HepG2 (cell line): ENCODE measurements at regions not wholly inside any gene's neighbourhood (a gene's known extent, or its start where the extent isn't known, plus 50 kb on each side); places are given as distances from the start of the nearest gene placed in this dataset.

ENCODE experiments used
- ATAC-seq: fragments of 200-7000 bp; cut with Tn5 transposase; 3 replicates; pipeline ENCODE4 v1.9.1; 2020; ENCODE audit warnings: mild to moderate bottlenecking, moderate library complexity
- BruUV-seq: library from RNA; stranded (reverse); fragments of 400-500 nt; replicated peaks from 2 replicates; lab custom pipeline; 2021; lab: Mats Ljungman, UMichigan
- CTCF ChIA-PET: fragments of 300-600 bp; formaldehyde crosslinking; extraction: SDS; loops from one replicate; lab custom pipeline; 2021; ENCODE audit warnings: low total read pairs, inconsistent platforms, low intra/inter-chr PET ratio; lab: Yijun Ruan, JAX
- POLR2A ChIA-PET: fragments of 350-600 bp; sonication (Branson Sonifier 250); formaldehyde crosslinking; loops from one replicate; lab custom pipeline; 2020; ENCODE audit warnings: antibody characterized with exemption, inconsistent platforms; lab: Yijun Ruan, JAX
- DNase-seq: peaks from one replicate; pipeline ENCODE4 v3.0.0-alpha.2; 2015; ENCODE audit warnings: low spot score
- FAIRE-seq: peaks from 3 replicates; lab custom pipeline; 2011; peaks lifted over from hg19 to GRCh38; lab: Jason Lieb, UNC
- H2AFZ ChIP-seq: one replicate; pipeline ENCODE4 v1.6.1; 2011; ENCODE audit warnings: low read length, inconsistent platforms
- H3K27ac ChIP-seq: fragments of 300-600 bp; 3 replicates; pipeline ENCODE4 v1.8.0; 2011; ENCODE audit warnings: mixed run types, mild to moderate bottlenecking, mixed read lengths, low read length, inconsistent platforms; ENCODE audit not compliant: insufficient read depth; ENCODE audit errors: extremely low read length
- H3K27me3 ChIP-seq, 2 experiments: fragments of 200-600 bp in 1 of 2; 2 replicates in 1 of 2; 3 replicates in 1 of 2; pipeline versions ENCODE4 v1.6.0 to v1.8.0; 2011; ENCODE audit warnings: low read length in 2 of 2, mild to moderate bottlenecking in 2 of 2, moderate library complexity in 2 of 2, inconsistent platforms in 1 of 2; ENCODE audit not compliant: insufficient read depth in 2 of 2, control insufficient read depth in 1 of 2
- H3K36me3 ChIP-seq, 2 experiments: fragments of 200-600 bp in 1 of 2; replicated peaks in 1 of 2; 2 replicates in 1 of 2; 3 replicates in 1 of 2; pipeline versions ENCODE4 v1.5.1 to v1.8.0; 2011; ENCODE audit warnings: low read length in 2 of 2, inconsistent platforms in 1 of 2; ENCODE audit not compliant: insufficient read depth in 2 of 2, control insufficient read depth in 1 of 2
- H3K4me1 ChIP-seq: 2 replicates; pipeline ENCODE4 v1.5.1; 2012; ENCODE audit warnings: low read length, inconsistent platforms; ENCODE audit not compliant: insufficient read depth
- H3K4me2 ChIP-seq: 2 replicates; pipeline ENCODE4 v1.6.0; 2011; ENCODE audit warnings: low read depth, low read length, inconsistent platforms
- H3K4me3 ChIP-seq, 3 experiments: fragments of 200-600 bp in 1 of 3; sonication (generic), shearing (Covaris generic) in 1 of 3; replicated peaks in 1 of 3; 2 replicates each; pipeline ENCODE4 v1.5.1; 2011 to 2016; ENCODE audit warnings: low read length in 3 of 3, inconsistent platforms in 2 of 3, low read depth in 2 of 3, mild to moderate bottlenecking in 2 of 3, control low read depth in 1 of 3, mixed read lengths in 1 of 3; ENCODE audit not compliant: insufficient read depth in 1 of 3
- H3K79me2 ChIP-seq: one replicate; pipeline ENCODE4 v1.6.1; 2011; ENCODE audit warnings: low read length, inconsistent platforms; ENCODE audit not compliant: insufficient read depth
- H3K9ac ChIP-seq: 2 replicates; pipeline ENCODE4 v1.6.0; 2011; ENCODE audit warnings: mild to moderate bottlenecking, low read depth, low read length, inconsistent platforms; ENCODE audit not compliant: insufficient read depth
- H3K9me3 ChIP-seq: 2 replicates; pipeline ENCODE4 v1.5.1; 2012; ENCODE audit warnings: mild to moderate bottlenecking, low read length
- H4K20me1 ChIP-seq: 2 replicates; pipeline ENCODE4 v1.6.0; 2011; ENCODE audit warnings: inconsistent platforms, mild to moderate bottlenecking, low read length, moderate library complexity; ENCODE audit not compliant: insufficient read depth
- HNRNPL ChIP-seq: fragments of 200-400 bp; formaldehyde crosslinking; IDR thresholded peaks from 2 replicates; pipeline ENCODE4 v1.6.1; 2017; ENCODE audit warnings: mild to moderate bottlenecking, low read depth, low read length
- IKZF1 ChIP-seq: fragments of 450-650 bp; IDR thresholded peaks from 2 replicates; pipeline ENCODE4 v1.7.1; 2016
- MAFF ChIP-seq: IDR thresholded peaks from 2 replicates; pipeline ENCODE4 v1.6.1; 2011; ENCODE audit warnings: low read depth, low read length, improper control_type of control experiment
- MAFK ChIP-seq, 2 experiments: IDR thresholded peaks in 1 of 2; conservative IDR thresholded peaks in 1 of 2; 2 replicates each; pipeline ENCODE4 v1.6.1; 2011; ENCODE audit warnings: improper control_type of control experiment in 2 of 2, low read length in 2 of 2
- MAZ ChIP-seq, 2 experiments: sonication (generic) in 1 of 2; formaldehyde crosslinking in 1 of 2; IDR thresholded peaks; 2 replicates each; pipeline versions ENCODE4 v1.5.0 to v1.6.1; 2012 to 2020; ENCODE audit warnings: low read depth in 2 of 2, mild to moderate bottlenecking in 2 of 2, borderline replicate concordance in 1 of 2, improper control_type of control experiment in 1 of 2, low read length in 1 of 2, missing genetic modification reagents in 1 of 2, moderate library complexity in 1 of 2
- NFKBIZ ChIP-seq: IDR thresholded peaks from 2 replicates; pipeline ENCODE4 v1.6.1; 2018; ENCODE audit warnings: missing genetic modification reagents, missing compliant biosample characterization
- ZEB1 ChIP-seq: IDR thresholded peaks from 2 replicates; pipeline ENCODE4 v1.6.1; 2012; ENCODE audit warnings: mild to moderate bottlenecking, low read depth, inconsistent platforms; ENCODE audit not compliant: insufficient replicate concordance
- ZNF496 ChIP-seq: sonication (generic); formaldehyde crosslinking; IDR thresholded peaks from 2 replicates; pipeline ENCODE4 v1.8.1; 2023; ENCODE audit warnings: mild to moderate bottlenecking, moderate library complexity, missing genetic modification reagents; ENCODE audit not compliant: insufficient replicate concordance
- ZNF564 ChIP-seq: sonication (generic); formaldehyde crosslinking; IDR thresholded peaks from 2 replicates; pipeline ENCODE4 v1.8.1; 2023; ENCODE audit warnings: mild to moderate bottlenecking, missing genetic modification reagents
- WGBS: methylation state at CpG from one replicate; pipeline ENCODE4 v1.1.6; 2017; ENCODE audit warnings: low lambda C conversion rate; 5-methylcytosine and 5-hydroxymethylcytosine counted together
- in situ Hi-C: cut with HindIII; loops from 2 replicates; pipeline ENCODE4 v1.10.0; 2017; ENCODE audit warnings: low pct_unique_long_range_greater_than_20kb; ENCODE audit not compliant: extremely low pct_ligation_motif_present
- intact Hi-C: fragments of 100-400 bp; cut with micrococcal nuclease; formaldehyde crosslinking; loops from one replicate; pipeline ENCODE4 v1.10.0; 2022; ENCODE audit not compliant: unreplicated experiment
- TF ChIP-seq, protein P1 (sequence below): sonication (generic); formaldehyde crosslinking; IDR thresholded peaks from 2 replicates; pipeline ENCODE4 v1.8.1; 2023; ENCODE audit warnings: missing genetic modification reagents, mild to moderate bottlenecking, borderline replicate concordance

DNA sequence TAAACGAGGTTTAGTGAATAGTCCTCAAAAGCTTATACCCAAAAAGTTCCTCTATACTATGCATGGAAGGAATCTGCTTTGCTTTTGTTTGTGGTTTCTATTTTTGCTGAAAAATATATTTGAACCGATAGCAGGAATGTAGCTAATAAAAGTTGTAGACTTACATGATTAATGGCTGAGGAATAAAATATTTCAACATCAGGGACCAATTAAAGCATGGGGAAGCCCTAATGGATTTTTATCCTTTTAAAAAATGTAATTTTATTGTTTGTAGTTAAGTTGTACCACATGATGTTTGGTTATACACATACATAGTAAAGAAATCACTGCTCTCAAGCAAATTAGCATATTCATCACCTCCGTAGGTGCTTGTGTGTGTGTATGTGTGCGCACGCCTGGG, 295.3 kb upstream of the CNTN5 start (continued):
- TF ChIP-seq IKZF1 (no peak), ZNF564 (CRISPR knock-in tag) (no peak), ZNF496 (CRISPR knock-in tag) (no peak), NFKBIZ (CRISPR knock-in tag) (no peak), ZEB1 (no peak)
- TF ChIP-seq, protein P1, sequence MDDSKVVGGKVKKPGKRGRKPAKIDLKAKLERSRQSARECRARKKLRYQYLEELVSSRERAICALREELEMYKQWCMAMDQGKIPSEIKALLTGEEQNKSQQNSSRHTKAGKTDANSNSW (CRISPR knock-in tag), result no peak

DNA sequence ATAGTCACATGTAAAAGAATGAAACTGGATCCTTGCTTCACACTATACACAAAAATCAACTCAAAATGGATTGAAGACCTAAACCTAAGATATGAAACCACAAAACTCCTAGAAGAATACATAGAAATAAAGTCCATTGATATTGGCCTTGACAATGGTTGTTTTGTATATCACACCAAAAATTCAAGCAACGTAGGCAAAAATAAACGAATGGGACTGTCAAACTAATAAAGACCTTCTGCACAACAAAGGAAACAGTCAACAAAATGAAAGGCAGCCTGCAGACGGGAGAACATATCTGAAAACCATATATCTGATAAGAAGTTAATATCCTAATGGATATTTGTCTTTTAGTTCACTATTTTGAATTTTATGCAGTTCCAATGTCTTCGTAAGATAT, 292.3 kb upstream of the CNTN5 start:
- Histone ChIP-seq H3K4me1 (no peaks in the 10 kb centered on the region), H2AFZ (no peak overlapping the region), H3K27ac (no peak overlapping the region), H4K20me1 (no peaks in the 10 kb centered on the region), H3K4me2 (no peak overlapping the region), H3K79me2 (no peaks in the 10 kb centered on the region), H3K9ac (no peak overlapping the region), H3K9me3 (peaks cover 13% of the 10 kb centered on the region; the same call in 1 of the 2 replicates), H3K4me3 (no peak overlapping the region), H3K36me3 (no peaks in the 10 kb centered on the region), H3K27me3 (no peaks in the 10 kb centered on the region)
- TF ChIP-seq MAZ (IDR thresholded peaks at IDR 0.05; ENCODE audit: borderline replicate concordance, low read depth, low read length) (no peak), MAZ (CRISPR knock-in tag; IDR thresholded peaks at IDR 0.05; ENCODE audit: low read depth) (no peak), HNRNPL (no peak), MAFK (conservative IDR thresholded peaks at IDR 0.05 in 1 of 2, IDR thresholded peaks at IDR 0.05 in 1 of 2; ENCODE audit: low read length in 2 of 2) (peak in 1 of 2 experiments; percentile 62; a peak in 3 of 4 replicates), MAFF (peak; percentile 60)
- no peak for DNase-seq
- POLR2A ChIA-PET, result no interaction called here
- in situ Hi-C loops, result no loop called here
- BruUV-seq, result no TSS peak
- no peak for FAIRE-seq
- 7% methylated on average over 4 of the region's 4 CpGs for WGBS
- no peak for ATAC-seq
- CTCF ChIA-PET, result no interaction called here
- intact Hi-C loops, result no loop called here
